DOHH2 (cell line): ENCODE measurements at regions not wholly inside any gene's neighbourhood (a gene's known extent, or its start where the extent isn't known, plus 50 kb on each side); places are given as distances from the start of the nearest gene placed in this dataset.

Experiments used
- EZH2phosphoT487 ChIP-seq: fragments of 200-600 bp; sonication (generic); IDR thresholded peaks from 2 replicates; pipeline ENCODE4 v1.6.1; 2017; ENCODE audit warnings: borderline replicate concordance, mild to moderate bottlenecking, antibody characterized with exemption, low read length, moderate library complexity, mixed read lengths
- TF ChIP-seq, protein P1 (sequence below): fragments of 200-600 bp; sonication (generic); IDR thresholded peaks from one replicate; pipeline ENCODE4 v1.5.1; 2014; ENCODE audit warnings: antibody characterized with exemption, mild to moderate bottlenecking, low read depth, low read length; ENCODE audit not compliant: poor library complexity, severe bottlenecking

DNA sequence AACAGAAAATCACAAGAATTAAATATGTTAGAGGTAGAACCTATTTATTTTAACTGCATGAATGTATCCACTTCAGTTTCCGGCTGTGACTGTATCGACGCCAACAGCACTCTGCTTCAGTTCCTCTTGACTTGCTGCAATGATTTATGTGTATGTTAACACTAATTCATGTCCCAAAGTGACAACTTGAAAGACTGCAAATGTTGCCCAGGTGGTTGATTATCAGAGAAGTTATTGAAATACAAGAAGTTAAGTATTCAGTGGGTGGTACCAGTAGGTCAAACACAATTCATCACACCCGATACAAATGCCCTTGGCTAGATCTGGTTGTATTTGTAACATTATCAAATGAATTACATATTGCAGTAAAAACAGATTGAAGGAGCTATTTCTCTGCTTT, 622.7 kb upstream of the CDH18 start:
- TF ChIP-seq, protein P1, sequence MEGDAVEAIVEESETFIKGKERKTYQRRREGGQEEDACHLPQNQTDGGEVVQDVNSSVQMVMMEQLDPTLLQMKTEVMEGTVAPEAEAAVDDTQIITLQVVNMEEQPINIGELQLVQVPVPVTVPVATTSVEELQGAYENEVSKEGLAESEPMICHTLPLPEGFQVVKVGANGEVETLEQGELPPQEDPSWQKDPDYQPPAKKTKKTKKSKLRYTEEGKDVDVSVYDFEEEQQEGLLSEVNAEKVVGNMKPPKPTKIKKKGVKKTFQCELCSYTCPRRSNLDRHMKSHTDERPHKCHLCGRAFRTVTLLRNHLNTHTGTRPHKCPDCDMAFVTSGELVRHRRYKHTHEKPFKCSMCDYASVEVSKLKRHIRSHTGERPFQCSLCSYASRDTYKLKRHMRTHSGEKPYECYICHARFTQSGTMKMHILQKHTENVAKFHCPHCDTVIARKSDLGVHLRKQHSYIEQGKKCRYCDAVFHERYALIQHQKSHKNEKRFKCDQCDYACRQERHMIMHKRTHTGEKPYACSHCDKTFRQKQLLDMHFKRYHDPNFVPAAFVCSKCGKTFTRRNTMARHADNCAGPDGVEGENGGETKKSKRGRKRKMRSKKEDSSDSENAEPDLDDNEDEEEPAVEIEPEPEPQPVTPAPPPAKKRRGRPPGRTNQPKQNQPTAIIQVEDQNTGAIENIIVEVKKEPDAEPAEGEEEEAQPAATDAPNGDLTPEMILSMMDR = no peak
- no peak for TF ChIP-seq EZH2phosphoT487
